CD8-positive, alpha-beta memory T cell (primary cell): ENCODE measurements at regions not wholly inside any gene's neighbourhood (a gene's known extent, or its start where the extent isn't known, plus 50 kb on each side); places are given as distances from the start of the nearest gene placed in this dataset.

Experiments
- CTCF ChIA-PET: fragments of 350-600 bp; sonication (Branson Sonifier 250); formaldehyde crosslinking; loops from one replicate; lab custom pipeline; 2021; ENCODE audit warnings: antibody characterized with exemption; lab: Charles Lee
- POLR2A ChIA-PET: fragments of 350-600 bp; sonication (Branson Sonifier 250); formaldehyde crosslinking; loops from one replicate; lab custom pipeline; 2021; ENCODE audit warnings: antibody characterized with exemption; lab: Charles Lee
- DNase-seq, 5 donors: peaks; one replicate each; pipeline versions ENCODE4 v3.0.0 to v3.0.0-alpha.2; 2020 to 2022; ENCODE audit warnings: mixed read lengths in 1 of 5
- H3K27ac ChIP-seq: one replicate; pipeline ENCODE4 v1.7.0; 2013; ENCODE audit warnings: low read depth, mild to moderate bottlenecking, low read length, moderate library complexity
- H3K27me3 ChIP-seq: 2 replicates; pipeline ENCODE4 v1.7.0; 2013; ENCODE audit warnings: low read length, mild to moderate bottlenecking; ENCODE audit not compliant: insufficient read depth, poor library complexity, severe bottlenecking
- H3K36me3 ChIP-seq: 2 replicates; pipeline ENCODE4 v1.7.0; 2013; ENCODE audit warnings: mild to moderate bottlenecking, low read length, moderate library complexity; ENCODE audit not compliant: insufficient read depth
- H3K4me1 ChIP-seq: 2 replicates; pipeline ENCODE4 v1.7.0; 2013; ENCODE audit warnings: mild to moderate bottlenecking, low read length, moderate library complexity; ENCODE audit not compliant: insufficient read depth
- H3K4me3 ChIP-seq: 2 replicates; pipeline ENCODE4 v1.7.0; 2013; ENCODE audit warnings: mild to moderate bottlenecking, low read length
- H3K9me3 ChIP-seq: 2 replicates; pipeline ENCODE4 v1.7.0; 2013; ENCODE audit warnings: mild to moderate bottlenecking, low read length
- H3K27ac Mint-ChIP-seq, 8 donors: one replicate each; pipeline ENCODE4 v1.8.0; 2020 to 2021; ENCODE audit warnings: mixed read lengths in 8 of 8, mild to moderate bottlenecking in 6 of 8, inconsistent platforms in 3 of 8, moderate library complexity in 3 of 8
- H3K27me3 Mint-ChIP-seq, 2 donors: one replicate each; pipeline ENCODE4 v1.8.0; 2020 to 2021; ENCODE audit warnings: mixed read lengths in 2 of 2, mild to moderate bottlenecking in 1 of 2, moderate library complexity in 1 of 2
- H3K36me3 Mint-ChIP-seq, 3 donors: one replicate each; pipeline ENCODE4 v1.8.0; 2020 to 2021; ENCODE audit warnings: mixed read lengths in 3 of 3, inconsistent platforms in 1 of 3, mild to moderate bottlenecking in 1 of 3
- H3K4me1 Mint-ChIP-seq, 3 donors: one replicate each; pipeline ENCODE4 v1.8.0; 2020 to 2021; ENCODE audit warnings: mixed read lengths in 3 of 3, inconsistent platforms in 1 of 3, mild to moderate bottlenecking in 1 of 3
- H3K4me3 Mint-ChIP-seq, 7 donors: one replicate each; pipeline ENCODE4 v1.8.0; 2020 to 2021; ENCODE audit warnings: mixed read lengths in 7 of 7, mild to moderate bottlenecking in 6 of 7, moderate library complexity in 4 of 7, inconsistent platforms in 2 of 7
- H3K9me3 Mint-ChIP-seq, 5 donors: one replicate each; pipeline ENCODE4 v1.8.0; 2020 to 2022; ENCODE audit warnings: mixed read lengths in 5 of 5, mild to moderate bottlenecking in 3 of 5, moderate library complexity in 2 of 5, inconsistent platforms in 1 of 5

- CTCF ChIA-PET = no interaction called here
- POLR2A ChIA-PET = no interaction called here
- no peaks in the 10 kb centered on the region for H3K36me3 ChIP-seq
Measured at GRCh38 chr11:95554911-95555310, 234.7 kb downstream of the FAM76B start.

GRCh38 chr11:95549301-95549700, 240.3 kb downstream of the FAM76B start:
- peaks cover 26% of the 10 kb centered on the region for H3K4me1 ChIP-seq
- Mint-ChIP-seq H3K4me3 (no peak overlapping the region), H3K4me1 (peaks cover 0 to 14% (median 3%) of the 10 kb centered on the region in 3 donors), H3K27ac (no peak overlapping the region), H3K36me3 (no peaks in the 10 kb centered on the region), H3K9me3 (no peaks in the 10 kb centered on the region), H3K27me3 (no peaks in the 10 kb centered on the region)
- no peak for DNase-seq
- ChIA-PET CTCF (no interaction called here), POLR2A (no interaction called here)
- no peaks in the 10 kb centered on the region for H3K27me3 ChIP-seq
- H3K27ac ChIP-seq = no peak overlapping the region
- no peaks in the 10 kb centered on the region for H3K36me3 ChIP-seq
- no peaks in the 10 kb centered on the region for H3K9me3 ChIP-seq
- H3K4me3 ChIP-seq = no peak overlapping the region

More at GRCh38 chr11:95554911-95555310, 234.7 kb downstream of the FAM76B start:
- H3K27me3 Mint-ChIP-seq = no peaks in the 10 kb centered on the region
- Histone ChIP-seq H3K27ac (no peak overlapping the region), H3K4me3 (no peak overlapping the region), H3K27me3 (no peaks in the 10 kb centered on the region), H3K4me1 (no peaks in the 10 kb centered on the region), H3K9me3 (no peaks in the 10 kb centered on the region)
- DNase-seq = no peak
- peaks cover 0 to 9% (median 0%) of the 10 kb centered on the region in 3 donors for H3K4me1 Mint-ChIP-seq
- no peak overlapping the region for H3K27ac Mint-ChIP-seq
- no peaks in the 10 kb centered on the region for H3K36me3 Mint-ChIP-seq
- no peak overlapping the region for H3K4me3 Mint-ChIP-seq
- no peaks in the 10 kb centered on the region for H3K9me3 Mint-ChIP-seq

- H3K27me3 ChIP-seq = no peaks in the 10 kb centered on the region
- ChIA-PET POLR2A (no interaction called here), CTCF (no interaction called here)
- no peaks in the 10 kb centered on the region for H3K36me3 ChIP-seq
- H3K4me3 ChIP-seq = no peak overlapping the region
- H3K27ac ChIP-seq = no peak overlapping the region
- no peak for DNase-seq
- H3K27me3 Mint-ChIP-seq = no peaks in the 10 kb centered on the region
- peaks cover 0 to 10% (median 3%) of the 10 kb centered on the region in 3 donors for H3K4me1 Mint-ChIP-seq
- H3K36me3 Mint-ChIP-seq = no peaks in the 10 kb centered on the region
- H3K9me3 Mint-ChIP-seq = no peaks in the 10 kb centered on the region
- peak overlapping the region in 1 of 8 donors; percentile 50 for H3K27ac Mint-ChIP-seq
- no peaks in the 10 kb centered on the region for H3K9me3 ChIP-seq
- peaks cover 26% of the 10 kb centered on the region for H3K4me1 ChIP-seq
- no peak overlapping the region for H3K4me3 Mint-ChIP-seq
Measured at GRCh38 chr11:95548416-95548815, 241.2 kb downstream of the FAM76B start.

GRCh38 chr11:95547976-95548375, 241.6 kb downstream of the FAM76B start:
- Mint-ChIP-seq H3K4me3 (no peak overlapping the region), H3K9me3 (no peaks in the 10 kb centered on the region), H3K36me3 (no peaks in the 10 kb centered on the region), H3K27ac (peak overlapping the region in 3 of 8 donors; percentile 5 to 40 (median 20)), H3K27me3 (no peaks in the 10 kb centered on the region), H3K4me1 (peaks cover 0 to 10% (median 3%) of the 10 kb centered on the region in 3 donors)
- Histone ChIP-seq H3K4me3 (no peak overlapping the region), H3K27me3 (no peaks in the 10 kb centered on the region), H3K27ac (no peak overlapping the region), H3K36me3 (no peaks in the 10 kb centered on the region), H3K9me3 (no peaks in the 10 kb centered on the region), H3K4me1 (peaks cover 26% of the 10 kb centered on the region)
- POLR2A ChIA-PET = no interaction called here
- DNase-seq = peak in 1 of 5 donors; percentile 31
- CTCF ChIA-PET = interaction anchor here (1.5 kb wide), 1 partner anchor 16 kb away, joined by 3 read pairs; no protein-coding TSS in a partner anchor

GRCh38 chr11:95547186-95547585, 242.4 kb downstream of the FAM76B start:
- ChIA-PET POLR2A (no interaction called here), CTCF (interaction anchor here (1.5 kb wide), 1 partner anchor 17 kb away, joined by 3 read pairs; no protein-coding TSS in a partner anchor)
- H3K4me3 ChIP-seq = no peak overlapping the region
- H3K36me3 ChIP-seq = no peaks in the 10 kb centered on the region
- Mint-ChIP-seq H3K4me1 (peaks cover 0 to 10% (median 3%) of the 10 kb centered on the region in 3 donors), H3K36me3 (no peaks in the 10 kb centered on the region), H3K27me3 (no peaks in the 10 kb centered on the region), H3K27ac (peak overlapping the region in 2 of 8 donors; percentile 19 to 69), H3K4me3 (no peak overlapping the region), H3K9me3 (no peaks in the 10 kb centered on the region)
- H3K4me1 ChIP-seq = peaks cover 26% of the 10 kb centered on the region
- H3K9me3 ChIP-seq = no peaks in the 10 kb centered on the region
- no peak for DNase-seq
- H3K27me3 ChIP-seq = no peaks in the 10 kb centered on the region
- no peak overlapping the region for H3K27ac ChIP-seq

- ChIA-PET POLR2A (no interaction called here), CTCF (interaction anchor here (1.1 to 1.4 kb wide), 3 partner anchors 12 to 160 kb away, joined by 3 to 5 read pairs (median 4); no protein-coding TSS in a partner anchor)
- DNase-seq = no peak
- H3K36me3 ChIP-seq = no peaks in the 10 kb centered on the region
- peaks cover 26% of the 10 kb centered on the region for H3K4me1 ChIP-seq
- H3K27me3 Mint-ChIP-seq = no peaks in the 10 kb centered on the region
- no peak overlapping the region for H3K4me3 ChIP-seq
- H3K4me1 Mint-ChIP-seq = peaks cover 0 to 10% (median 3%) of the 10 kb centered on the region in 3 donors
- H3K27ac ChIP-seq = no peak overlapping the region
- H3K9me3 ChIP-seq = no peaks in the 10 kb centered on the region
- H3K36me3 Mint-ChIP-seq = no peaks in the 10 kb centered on the region
- H3K9me3 Mint-ChIP-seq = no peaks in the 10 kb centered on the region
- H3K4me3 Mint-ChIP-seq = no peak overlapping the region
- no peaks in the 10 kb centered on the region for H3K27me3 ChIP-seq
- no peak overlapping the region for H3K27ac Mint-ChIP-seq
Measured at GRCh38 chr11:95545116-95545875, 244.3 kb downstream of the FAM76B start.

- no peak overlapping the region for H3K27ac Mint-ChIP-seq
- POLR2A ChIA-PET = no interaction called here
- H3K27me3 ChIP-seq = no peaks in the 10 kb centered on the region
- H3K9me3 Mint-ChIP-seq = no peaks in the 10 kb centered on the region
- peaks cover 0 to 10% (median 3%) of the 10 kb centered on the region in 3 donors for H3K4me1 Mint-ChIP-seq
- no peaks in the 10 kb centered on the region for H3K36me3 ChIP-seq
- H3K27me3 Mint-ChIP-seq = peaks cover 0 to 2% of the 10 kb centered on the region in 2 donors
- H3K4me3 Mint-ChIP-seq = no peak overlapping the region
- CTCF ChIA-PET = interaction anchor here (1.2 to 2.1 kb wide), 2 partner anchors 9 to 161 kb away, joined by 5 to 7 read pairs; no protein-coding TSS in a partner anchor
- peaks cover 26% of the 10 kb centered on the region for H3K4me1 ChIP-seq
- no peak overlapping the region for H3K27ac ChIP-seq
- no peaks in the 10 kb centered on the region for H3K36me3 Mint-ChIP-seq
- no peaks in the 10 kb centered on the region for H3K9me3 ChIP-seq
- DNase-seq = no peak
- no peak overlapping the region for H3K4me3 ChIP-seq
Measured at GRCh38 chr11:95544095-95544856, 245.3 kb downstream of the FAM76B start.
